NCI-H2227 treated with DMSO at 0.1 percent for 48 hours (cell line): ENCODE measurements at regions not wholly inside any gene's neighbourhood (a gene's known extent, or its start where the extent isn't known, plus 50 kb on each side); places are given as distances from the start of the nearest gene placed in this dataset.

ENCODE experiments used
- DNase-seq: peaks from one replicate; lab custom pipeline; 2025; lab: John Stamatoyannopoulos, UW

DNA sequence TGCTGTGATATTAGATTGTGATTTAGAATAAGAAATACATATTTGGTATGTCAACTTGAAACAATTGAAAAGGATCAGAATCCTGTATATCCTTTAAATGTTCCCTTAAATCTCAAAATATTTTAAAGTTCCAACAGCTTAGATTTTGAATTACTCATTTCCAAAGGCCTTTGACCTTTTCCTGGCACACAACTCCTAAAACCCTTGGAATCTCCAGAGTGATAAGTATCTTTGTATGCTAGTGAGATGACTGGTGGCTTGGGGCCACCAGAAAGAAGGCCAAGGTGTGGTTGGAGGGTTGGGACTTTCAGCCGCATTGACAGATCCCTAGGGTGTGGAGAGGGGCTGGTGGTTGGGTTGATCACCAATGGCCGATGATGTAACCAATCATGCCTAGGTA is 104.7 kb downstream of the YIPF5 start:
- no peak for DNase-seq

DNA sequence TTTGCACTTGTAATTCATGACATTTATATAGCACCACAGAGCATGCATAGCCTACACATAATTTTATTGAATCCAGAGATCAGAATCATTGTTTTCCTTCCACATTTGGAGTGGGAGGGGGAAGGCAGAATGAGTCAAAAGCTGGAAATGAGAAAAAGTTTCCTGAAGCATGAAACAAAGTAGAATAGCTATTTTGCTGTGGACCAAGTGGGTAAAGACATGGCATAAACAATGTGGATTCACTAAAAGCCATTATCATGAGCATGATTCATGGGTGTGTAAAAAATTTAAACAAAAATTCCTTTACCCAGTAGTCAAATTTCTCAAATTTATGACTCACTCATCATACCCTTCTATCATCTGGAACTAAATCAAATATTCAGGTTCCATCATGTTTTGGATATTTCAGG is 97.9 kb downstream of the YIPF5 start:
- no peak for DNase-seq

DNA sequence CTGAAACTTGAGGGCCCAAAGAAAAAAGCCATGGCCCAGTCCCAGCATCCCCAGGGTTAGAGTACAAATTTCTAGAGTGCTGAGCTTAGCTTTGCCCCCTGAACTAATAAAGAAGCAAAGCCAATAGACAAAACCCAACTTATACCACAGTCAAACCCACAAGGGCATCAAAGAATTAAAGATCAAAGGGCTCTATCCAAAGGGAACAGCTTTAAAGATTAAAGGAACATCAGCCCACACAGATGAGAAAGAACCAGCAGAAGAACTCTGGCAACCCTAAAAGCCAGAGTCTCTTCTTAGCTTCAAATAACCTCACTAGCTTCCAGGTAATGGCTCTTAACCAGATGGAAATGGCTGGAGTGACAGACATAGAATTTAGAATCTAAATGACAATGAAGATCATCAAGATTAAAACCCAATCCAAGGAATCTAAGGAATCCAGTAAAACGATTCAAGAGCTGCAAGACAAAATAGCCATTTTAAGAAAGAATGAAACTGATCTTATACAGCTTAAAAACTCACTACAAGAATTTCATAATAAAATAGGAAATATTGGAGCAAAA is 93.9 kb downstream of the YIPF5 start:
- no peak for DNase-seq

DNA sequence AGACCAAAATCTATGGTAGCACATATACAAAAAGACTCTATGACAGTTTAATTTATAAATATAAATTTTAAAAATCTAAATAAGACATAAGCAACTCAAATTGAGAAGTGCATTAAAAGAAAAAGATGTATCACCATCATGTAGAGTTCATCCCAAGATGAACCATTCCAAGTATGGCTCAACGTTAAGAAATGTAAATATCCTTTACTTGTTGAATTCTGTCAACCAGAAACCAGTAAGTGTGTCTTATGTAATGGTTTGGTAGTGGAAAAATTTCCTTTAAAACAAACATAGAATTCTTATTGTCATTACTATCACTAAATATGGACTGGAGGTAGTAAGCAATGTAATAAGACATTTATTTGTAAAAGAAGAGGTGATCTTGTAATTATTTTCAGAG is 87.3 kb downstream of the YIPF5 start:
- DNase-seq: no peak

DNA sequence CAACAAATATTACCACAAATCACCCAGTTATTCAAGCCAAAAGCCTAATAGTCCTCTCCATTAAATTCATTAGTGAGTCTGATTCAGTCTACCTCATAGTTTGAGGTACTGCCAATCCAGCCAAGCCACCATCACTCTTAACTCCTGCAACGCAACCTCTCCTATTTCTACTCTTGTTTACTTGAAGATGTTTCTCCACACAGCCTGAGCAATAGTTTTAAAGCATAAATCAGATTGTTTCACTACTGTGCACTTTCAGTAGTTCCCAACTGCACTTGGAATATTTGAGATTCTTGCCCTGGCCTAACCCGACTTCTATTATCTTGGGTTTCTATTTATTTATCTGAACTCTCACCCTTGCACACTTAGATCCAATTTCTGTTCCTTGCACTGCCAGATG is 85.5 kb downstream of the YIPF5 start:
- no peak for DNase-seq

DNA sequence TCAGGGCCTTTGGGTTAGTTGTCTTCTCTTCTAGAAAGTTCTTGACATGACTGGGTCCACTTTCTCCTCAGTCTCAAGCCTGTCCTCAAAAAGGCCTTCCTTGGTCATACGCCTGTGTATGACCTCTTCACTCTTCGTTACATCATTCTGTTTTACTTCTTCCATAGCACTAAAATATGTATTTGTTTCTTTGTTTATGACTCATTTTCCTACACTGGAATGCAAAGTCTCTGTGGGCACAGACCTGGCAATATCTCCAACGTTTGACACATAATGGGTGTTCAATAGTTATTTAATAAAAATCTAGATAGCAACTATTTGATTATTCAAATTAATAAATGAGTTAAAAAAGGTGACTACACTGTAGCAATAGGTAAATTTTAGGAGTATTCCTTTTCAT is 85.1 kb downstream of the YIPF5 start:
- DNase-seq: no peak

DNA sequence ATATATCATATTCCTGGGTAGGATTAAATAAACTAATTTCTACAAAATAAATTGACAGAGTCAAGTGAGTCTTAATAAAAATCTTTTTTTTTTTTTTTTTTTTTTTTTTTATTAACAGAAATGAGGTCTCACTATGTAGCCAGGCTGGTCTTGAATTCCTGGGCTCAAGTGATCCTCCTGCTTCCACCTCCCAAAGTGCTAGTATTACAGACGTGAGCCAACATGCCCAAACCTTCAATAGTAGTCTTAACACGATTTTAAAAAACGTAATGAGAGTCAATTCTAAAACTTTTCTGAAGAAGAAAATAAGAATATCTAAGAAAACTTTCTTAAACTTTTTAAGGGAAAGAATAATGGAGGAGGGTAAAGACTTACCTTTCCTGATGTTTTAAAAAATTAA is 84.2 kb downstream of the YIPF5 start:
- no peak for DNase-seq

DNA sequence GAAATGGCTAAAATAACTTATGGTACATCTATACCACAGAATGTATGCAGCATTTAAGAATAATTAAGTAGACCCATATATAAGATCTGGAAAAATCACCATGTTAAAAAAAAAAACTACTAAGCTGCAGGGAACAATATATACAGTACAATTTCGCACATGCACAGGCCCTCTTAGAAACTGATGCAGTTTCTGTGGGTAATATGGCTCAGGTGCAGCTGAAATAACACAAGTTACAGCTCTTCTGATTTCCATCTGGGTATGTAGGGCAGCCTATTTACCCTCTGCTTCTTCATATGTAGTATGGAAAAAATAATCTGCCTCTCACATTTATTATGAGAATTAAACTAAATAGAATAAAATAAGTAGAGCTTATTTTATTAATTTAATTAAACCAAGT is 82.9 kb downstream of the YIPF5 start:
- DNase-seq: no peak

DNA sequence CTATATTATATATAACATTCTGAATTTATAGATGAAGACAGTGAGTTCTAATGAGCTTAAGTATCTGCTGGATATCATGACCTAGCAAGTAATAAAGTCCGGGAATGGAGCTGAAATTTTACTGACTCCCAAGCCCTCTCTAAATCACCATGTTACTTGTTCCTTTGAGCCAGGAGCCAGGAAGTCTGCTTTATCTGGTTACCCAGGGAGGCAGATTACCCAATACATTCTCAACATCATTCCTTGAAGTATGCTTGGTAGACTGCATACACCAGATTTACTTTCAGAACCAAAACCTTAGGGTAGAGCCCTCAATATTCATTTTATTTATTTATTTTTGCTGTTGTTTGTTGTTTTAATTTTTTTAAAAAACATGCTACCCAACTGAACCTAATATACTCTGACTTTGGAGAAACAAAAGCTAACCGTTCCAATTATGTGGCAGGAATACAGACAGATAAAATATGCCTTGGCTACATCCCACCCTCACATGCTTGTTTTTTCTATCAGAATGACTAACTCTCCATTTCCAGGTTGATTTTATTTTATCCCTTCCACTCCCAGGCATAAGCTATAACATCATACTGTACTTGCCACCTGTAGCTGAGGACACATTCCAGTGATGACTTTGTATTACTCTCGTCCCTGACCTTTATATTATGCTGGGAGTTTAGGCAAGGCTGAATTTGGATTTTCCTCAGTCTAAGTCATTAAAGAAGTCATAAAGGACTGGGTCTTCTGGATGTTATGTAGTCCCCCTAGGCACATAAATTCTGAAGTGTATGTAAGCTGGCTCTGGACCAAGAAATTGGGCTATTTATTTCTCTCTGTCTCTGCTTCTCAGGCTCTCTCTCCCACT is 82.0 kb downstream of the YIPF5 start:
- no peak for DNase-seq

DNA sequence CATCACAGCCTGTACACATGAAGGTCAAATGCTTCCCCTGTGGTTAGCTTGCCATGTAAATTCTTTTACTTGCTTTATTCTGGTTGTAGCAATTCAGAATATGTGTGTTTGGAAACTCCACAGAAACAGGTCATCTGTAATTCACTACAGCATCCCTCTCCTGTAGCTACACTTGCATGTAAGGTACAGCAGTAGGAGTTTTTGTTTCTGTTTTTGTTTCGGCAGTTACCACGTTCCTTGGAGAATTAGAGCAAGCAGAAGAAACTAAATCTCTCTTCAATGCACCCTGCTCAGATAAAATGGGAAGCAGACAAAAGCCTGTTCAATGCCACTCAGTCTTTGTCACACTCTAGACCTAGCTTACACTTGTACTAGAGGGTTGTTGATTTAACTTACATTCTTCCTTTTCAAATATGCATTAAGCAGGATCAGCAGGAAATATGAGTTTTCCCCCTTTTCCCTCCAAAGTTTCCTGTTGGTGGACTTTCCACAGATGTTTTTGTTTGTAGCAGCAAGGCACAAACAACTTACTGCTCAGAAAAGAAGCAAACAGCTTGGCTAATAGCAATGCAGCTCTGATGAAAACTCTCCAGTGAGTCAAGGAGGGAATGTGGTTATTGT is 80.9 kb downstream of the YIPF5 start:
- no peak for DNase-seq

DNA sequence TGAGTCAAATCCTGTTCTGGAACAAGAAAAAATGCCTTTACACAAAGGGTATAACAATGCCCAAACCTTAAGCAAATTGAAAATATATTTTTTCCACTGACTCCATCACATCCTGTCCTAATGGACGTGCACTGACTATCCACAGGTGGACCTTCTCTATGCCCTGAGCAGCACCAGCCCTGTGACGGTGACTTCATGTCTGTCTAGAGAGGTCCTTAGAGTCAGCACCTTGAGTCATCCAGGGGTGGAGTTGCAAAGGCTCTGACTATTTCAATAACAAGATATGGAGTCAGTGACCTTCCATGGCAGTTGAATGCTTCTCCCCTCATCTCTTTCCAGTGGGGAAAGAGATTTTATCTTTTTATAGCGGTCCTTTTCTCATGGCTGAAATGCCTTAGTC is 78.0 kb downstream of the YIPF5 start:
- no peak for DNase-seq

DNA sequence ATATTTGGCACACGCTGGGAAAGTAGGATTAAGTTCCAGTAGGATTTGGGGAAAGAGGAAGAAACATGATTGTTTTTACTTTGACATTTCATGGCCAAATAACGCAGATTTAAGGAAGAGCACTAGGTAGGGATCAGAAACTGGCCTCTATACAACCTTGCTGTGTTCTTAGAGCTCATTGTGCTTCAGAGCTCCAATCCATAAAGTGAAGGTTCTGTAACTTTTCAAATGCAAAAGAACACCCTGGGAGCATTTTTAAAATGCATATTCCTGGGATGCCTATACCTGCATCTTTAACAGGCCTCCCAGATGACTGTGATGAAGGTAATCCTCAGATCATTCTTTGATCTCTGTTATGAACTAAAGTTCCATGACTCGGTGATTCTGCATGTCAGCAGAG is 77.1 kb downstream of the YIPF5 start:
- DNase-seq: no peak

DNA sequence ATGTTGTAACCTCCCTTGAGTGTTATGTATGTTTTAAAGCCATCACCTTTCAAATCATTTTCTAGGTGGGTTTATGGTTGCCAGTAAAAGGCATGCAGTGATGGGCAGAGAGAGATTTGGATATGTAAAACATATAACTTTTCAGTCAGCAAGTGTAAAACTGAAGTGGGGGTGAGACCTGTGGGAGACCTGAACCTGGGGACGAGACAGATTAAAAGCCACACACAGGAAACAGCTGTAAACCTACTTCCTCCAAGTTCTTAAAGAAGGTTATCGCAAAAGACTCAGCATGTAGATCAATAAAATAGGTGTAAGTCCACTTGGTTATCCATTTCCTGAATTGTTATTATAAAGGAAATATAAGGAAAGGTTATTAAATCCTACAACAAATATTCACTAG is 76.6 kb downstream of the YIPF5 start:
- DNase-seq: no peak

DNA sequence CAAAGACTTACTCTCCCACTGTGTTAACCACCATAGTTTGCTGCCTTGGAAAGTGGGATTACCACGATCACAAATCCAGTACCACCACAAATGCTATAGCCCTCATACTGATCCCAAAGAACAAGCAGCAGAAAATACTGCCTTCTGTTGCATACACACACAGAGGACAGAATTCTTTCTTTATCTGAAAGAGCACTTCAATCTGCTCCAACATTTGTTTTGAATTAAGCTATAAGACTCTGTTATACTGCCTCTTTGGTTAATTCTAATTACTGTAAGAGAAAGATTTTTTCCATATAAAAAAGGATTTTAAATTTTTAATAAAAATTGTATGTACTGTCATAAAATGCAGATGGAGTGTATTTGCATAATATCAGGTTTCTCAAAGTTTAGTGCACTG is 69.8 kb downstream of the YIPF5 start:
- DNase-seq: no peak

DNA sequence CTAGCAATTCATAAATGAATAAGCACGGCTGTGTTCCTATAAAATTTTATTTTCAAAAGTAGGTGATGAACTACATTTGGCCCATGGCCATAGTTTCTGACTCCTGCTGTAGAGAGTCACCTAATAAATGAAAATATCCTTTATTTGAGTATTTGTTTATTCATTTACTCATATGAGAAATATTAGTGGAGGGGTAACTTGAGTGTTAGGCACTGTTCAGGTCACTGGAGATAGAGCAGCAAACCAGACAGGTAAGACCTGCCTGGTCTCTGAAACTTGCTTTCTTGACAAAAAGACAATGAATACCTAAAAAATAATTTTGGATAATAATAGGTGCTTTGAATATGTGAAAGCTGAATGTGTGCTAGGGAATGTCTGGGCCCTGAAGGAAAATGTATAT is 68.8 kb downstream of the YIPF5 start:
- DNase-seq: no peak

DNA sequence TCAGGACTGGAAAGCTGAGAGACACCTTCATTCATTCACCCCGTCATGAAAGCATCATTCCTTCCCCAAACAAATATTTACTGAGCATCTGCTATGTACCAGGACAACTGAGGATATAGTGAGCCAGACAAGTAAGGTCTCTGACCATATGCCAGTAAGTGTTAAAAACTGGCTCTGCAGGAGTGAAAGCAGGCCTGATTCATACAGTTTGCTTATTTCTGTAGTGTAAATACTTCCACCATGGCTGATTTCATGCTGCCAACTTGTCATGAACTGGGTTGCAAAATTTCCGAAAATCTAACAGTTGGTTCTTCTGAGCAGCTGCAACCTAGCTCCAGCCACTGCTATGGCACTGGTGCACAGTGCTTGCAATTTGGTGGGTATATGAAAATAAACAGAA is 68.1 kb downstream of the YIPF5 start:
- no peak for DNase-seq

DNA sequence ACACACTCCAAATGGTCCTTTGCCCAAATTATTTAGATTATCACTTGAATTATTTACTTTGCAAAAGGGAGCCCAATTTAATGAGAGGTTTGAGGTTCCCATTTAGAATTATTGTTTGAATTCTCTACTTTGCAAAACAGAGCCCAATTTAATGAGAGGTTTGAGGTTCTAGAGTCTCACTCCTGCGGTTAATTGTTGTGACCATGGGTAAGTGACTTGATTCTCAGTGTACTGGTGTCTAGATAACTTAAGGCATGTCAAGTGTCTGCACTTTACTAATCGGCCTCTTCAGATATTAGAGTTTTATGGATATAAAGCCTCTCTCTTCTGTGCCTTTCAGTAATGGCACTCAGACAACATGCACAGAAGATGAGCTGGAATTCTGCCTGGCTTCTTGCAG is 67.5 kb downstream of the YIPF5 start:
- no peak for DNase-seq

DNA sequence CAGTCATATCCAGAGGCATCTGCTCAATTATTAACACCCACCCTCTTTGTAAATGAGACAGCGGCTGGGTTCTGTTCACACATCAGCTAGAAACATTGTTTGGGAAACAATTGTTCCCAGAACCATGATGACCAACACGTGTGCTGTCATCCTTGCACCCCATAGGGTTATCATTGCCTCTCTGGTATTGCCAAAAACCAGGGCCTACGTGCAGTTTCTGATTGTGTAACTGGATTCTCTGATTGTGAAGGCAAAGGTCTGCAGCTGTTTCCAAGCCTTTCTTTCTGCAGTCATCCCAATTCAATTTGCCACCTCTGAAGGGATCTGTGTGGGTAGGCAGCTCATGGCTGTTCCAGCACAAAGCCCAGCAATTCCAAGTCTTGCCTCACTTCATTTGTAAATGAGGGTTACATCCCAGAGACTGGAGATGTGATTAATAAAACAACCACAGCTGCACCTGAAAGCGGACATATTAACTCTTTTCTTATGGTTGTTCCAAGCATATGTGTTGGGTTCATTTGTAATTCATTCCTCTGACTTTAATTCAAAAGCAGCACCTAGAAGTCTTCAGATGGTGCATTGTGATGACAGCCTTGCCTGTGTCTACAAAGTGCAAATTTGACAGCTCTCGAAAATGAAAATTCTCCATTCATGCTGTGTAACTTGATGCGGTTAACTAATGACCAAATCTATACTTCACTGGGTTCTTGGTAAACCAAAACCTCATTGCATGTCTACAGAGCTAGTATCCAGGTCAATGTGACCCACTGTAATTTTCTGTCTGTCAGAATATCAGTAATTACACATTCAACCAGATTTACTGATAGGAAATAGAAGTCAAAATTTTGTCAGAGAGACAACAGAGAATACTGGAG is 66.6 kb downstream of the YIPF5 start:
- no peak for DNase-seq

DNA sequence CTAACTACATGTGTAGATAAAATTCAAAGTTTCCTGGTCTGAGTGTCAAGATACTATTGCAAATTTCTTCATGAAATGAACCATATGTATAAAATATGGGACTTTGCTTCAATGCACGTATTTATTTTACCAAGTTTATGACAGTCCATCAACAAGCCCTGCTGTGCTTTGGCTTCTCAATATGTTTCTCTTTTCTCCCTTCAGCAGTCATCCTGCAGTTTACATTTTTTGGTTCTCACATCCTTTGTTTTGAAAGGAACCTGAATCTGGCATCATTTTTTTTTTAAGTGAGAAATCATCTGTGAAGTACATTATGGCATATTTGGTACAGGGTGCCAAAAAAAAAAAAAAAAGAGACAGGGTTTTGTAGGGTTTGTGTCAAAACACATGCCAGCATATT is 65.1 kb downstream of the YIPF5 start:
- DNase-seq: no peak

DNA sequence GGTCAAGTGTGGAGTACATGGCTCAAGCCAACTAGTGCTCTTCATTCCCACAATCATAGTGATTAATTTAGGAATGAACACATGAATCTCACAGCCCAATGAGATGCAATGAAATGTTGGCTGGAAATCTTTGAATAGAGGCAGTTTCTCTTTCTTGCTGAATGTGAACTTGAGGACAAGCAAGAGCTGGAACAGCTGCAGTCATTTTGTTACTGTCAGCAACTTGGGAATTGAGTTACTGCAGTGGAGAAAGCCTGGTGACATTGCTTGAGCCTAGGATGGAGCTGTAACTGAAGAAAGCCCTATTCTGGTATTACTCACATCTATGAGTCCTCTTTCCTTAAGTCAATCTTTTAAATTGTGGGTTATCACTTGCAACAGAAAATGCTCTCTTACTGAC is 62.3 kb downstream of the YIPF5 start:
- no peak for DNase-seq
